ENCODE measurements at regions not wholly inside any gene's neighbourhood (a gene's known extent, or its start where the extent isn't known, plus 50 kb on each side); places are given as distances from the start of the nearest gene placed in this dataset.

GRCh38 chr20:39270837-39271604 lies 308.9 kb downstream of the DHX35 start:
- TF ChIP-seq, protein P1, sequence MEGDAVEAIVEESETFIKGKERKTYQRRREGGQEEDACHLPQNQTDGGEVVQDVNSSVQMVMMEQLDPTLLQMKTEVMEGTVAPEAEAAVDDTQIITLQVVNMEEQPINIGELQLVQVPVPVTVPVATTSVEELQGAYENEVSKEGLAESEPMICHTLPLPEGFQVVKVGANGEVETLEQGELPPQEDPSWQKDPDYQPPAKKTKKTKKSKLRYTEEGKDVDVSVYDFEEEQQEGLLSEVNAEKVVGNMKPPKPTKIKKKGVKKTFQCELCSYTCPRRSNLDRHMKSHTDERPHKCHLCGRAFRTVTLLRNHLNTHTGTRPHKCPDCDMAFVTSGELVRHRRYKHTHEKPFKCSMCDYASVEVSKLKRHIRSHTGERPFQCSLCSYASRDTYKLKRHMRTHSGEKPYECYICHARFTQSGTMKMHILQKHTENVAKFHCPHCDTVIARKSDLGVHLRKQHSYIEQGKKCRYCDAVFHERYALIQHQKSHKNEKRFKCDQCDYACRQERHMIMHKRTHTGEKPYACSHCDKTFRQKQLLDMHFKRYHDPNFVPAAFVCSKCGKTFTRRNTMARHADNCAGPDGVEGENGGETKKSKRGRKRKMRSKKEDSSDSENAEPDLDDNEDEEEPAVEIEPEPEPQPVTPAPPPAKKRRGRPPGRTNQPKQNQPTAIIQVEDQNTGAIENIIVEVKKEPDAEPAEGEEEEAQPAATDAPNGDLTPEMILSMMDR (IDR thresholded peaks at IDR 0.05): no peak
- TF ChIP-seq EP300 (IDR thresholded peaks at IDR 0.05): no peak
- TF ChIP-seq POLR2A (IDR thresholded peaks at IDR 0.05): no peak
